SU-DHL-6 (cell line): ENCODE measurements at regions not wholly inside any gene's neighbourhood (a gene's known extent, or its start where the extent isn't known, plus 50 kb on each side); places are given as distances from the start of the nearest gene placed in this dataset.

Source experiments
- H2AFZ ChIP-seq: fragments of 200-600 bp; sonication (generic); 2 replicates; pipeline ENCODE4 v1.6.1; 2014; ENCODE audit warnings: low read depth, mild to moderate bottlenecking, moderate library complexity, mixed read lengths, antibody characterized with exemption, low read length; ENCODE audit not compliant: severe bottlenecking
- H3F3A ChIP-seq: fragments of 200-600 bp; shearing (Covaris generic); 2 replicates; pipeline ENCODE4 v1.6.0; 2016; ENCODE audit warnings: antibody characterized with exemption, mild to moderate bottlenecking; ENCODE audit not compliant: insufficient read depth
- H3K27ac ChIP-seq: fragments of 200-600 bp; sonication (generic); 2 replicates; pipeline ENCODE4 v1.5.1; 2016; ENCODE audit warnings: low read depth, mild to moderate bottlenecking, low read length, moderate library complexity, mixed read lengths
- H3K27me3 ChIP-seq: fragments of 200-600 bp; sonication (generic), shearing (Covaris generic); 2 replicates; pipeline ENCODE4 v1.6.0; 2014; ENCODE audit warnings: mild to moderate bottlenecking, low read length
- H3K36me3 ChIP-seq: fragments of 200-600 bp; sonication (generic); 2 replicates; pipeline ENCODE4 v1.6.1; 2014; ENCODE audit warnings: mild to moderate bottlenecking, low read length, mixed read lengths
- H3K4me2 ChIP-seq: fragments of 300-600, 200-600 bp; shearing (Covaris generic), sonication (generic); 2 replicates; pipeline ENCODE4 v1.6.0; 2014; ENCODE audit warnings: low read length, low read depth, mild to moderate bottlenecking; ENCODE audit not compliant: poor library complexity, severe bottlenecking
- H3K4me3 ChIP-seq: fragments of 200-600 bp; sonication (generic); 2 replicates; pipeline ENCODE4 v1.5.1; 2014; ENCODE audit warnings: antibody characterized with exemption, low read length, mild to moderate bottlenecking, mixed read lengths; ENCODE audit not compliant: insufficient read depth, poor library complexity, severe bottlenecking
- H3K79me2 ChIP-seq: fragments of 200-600 bp; sonication (generic); 2 replicates; pipeline ENCODE4 v1.6.1; 2014; ENCODE audit warnings: mild to moderate bottlenecking, low read length, moderate library complexity; ENCODE audit not compliant: insufficient read depth
- H3K9ac ChIP-seq: fragments of 200-600 bp; sonication (generic); 2 replicates; pipeline ENCODE4 v1.7.0; 2014; ENCODE audit warnings: mild to moderate bottlenecking, low read length
- H3K9me2 ChIP-seq: fragments of 200-600 bp; sonication (generic); replicated peaks from 2 replicates; pipeline ENCODE4 v1.6.1; 2014; ENCODE audit warnings: low read length; ENCODE audit not compliant: insufficient read depth
- H3K9me3 ChIP-seq: fragments of 200-600 bp; sonication (generic); 2 replicates; pipeline ENCODE4 v1.6.1; 2014; ENCODE audit warnings: low read length, mixed read lengths; ENCODE audit not compliant: insufficient read depth
- H4K20me1 ChIP-seq: fragments of 200-600 bp; sonication (generic); 2 replicates; pipeline ENCODE4 v1.6.1; 2014; ENCODE audit warnings: low read depth, mild to moderate bottlenecking, antibody characterized with exemption, low read length, moderate library complexity, mixed read lengths
- EZH2phosphoT487 ChIP-seq: fragments of 200-600 bp; sonication (generic), shearing (Covaris generic); conservative IDR thresholded peaks from 2 replicates; pipeline ENCODE4 v1.6.1; 2018; ENCODE audit warnings: mild to moderate bottlenecking, antibody characterized with exemption, low read length, moderate library complexity, mixed read lengths
- TF ChIP-seq, protein P1 (sequence below): fragments of 200-600 bp; sonication (generic); IDR thresholded peaks from one replicate; pipeline ENCODE4 v1.5.1; 2017; ENCODE audit warnings: antibody characterized with exemption, mild to moderate bottlenecking, low read length, moderate library complexity; ENCODE audit not compliant: insufficient read depth, poor library complexity, severe bottlenecking

DNA sequence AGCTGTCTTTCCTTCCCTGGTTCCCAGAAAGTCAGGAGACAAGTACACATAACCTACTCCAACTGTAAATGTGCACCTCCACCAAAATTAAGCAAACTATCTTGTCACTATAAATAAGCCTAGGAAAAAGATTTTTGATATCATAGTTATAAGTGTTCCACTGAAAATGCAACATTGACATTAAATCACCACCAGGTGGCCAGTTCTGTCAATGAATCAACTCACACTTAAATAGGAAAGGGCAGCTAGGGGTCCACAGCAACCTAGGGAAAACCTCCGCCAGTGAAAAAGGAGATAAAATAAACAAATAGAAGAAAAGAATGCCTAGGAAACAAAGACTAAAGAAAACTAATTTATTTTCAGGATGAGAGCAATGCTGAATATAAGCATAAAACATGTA lies 243.0 kb upstream of the PTPRD start:
- no peaks in the 10 kb centered on the region for H3K9me2 ChIP-seq
- no peaks in the 10 kb centered on the region for H3K36me3 ChIP-seq
- H3K27ac ChIP-seq = no peak overlapping the region
- H3K4me2 ChIP-seq = no peak overlapping the region
- H3K4me3 ChIP-seq = no peak overlapping the region
- H3K9me3 ChIP-seq = no peaks in the 10 kb centered on the region
- no peaks in the 10 kb centered on the region for H3F3A ChIP-seq
- TF ChIP-seq, protein P1, sequence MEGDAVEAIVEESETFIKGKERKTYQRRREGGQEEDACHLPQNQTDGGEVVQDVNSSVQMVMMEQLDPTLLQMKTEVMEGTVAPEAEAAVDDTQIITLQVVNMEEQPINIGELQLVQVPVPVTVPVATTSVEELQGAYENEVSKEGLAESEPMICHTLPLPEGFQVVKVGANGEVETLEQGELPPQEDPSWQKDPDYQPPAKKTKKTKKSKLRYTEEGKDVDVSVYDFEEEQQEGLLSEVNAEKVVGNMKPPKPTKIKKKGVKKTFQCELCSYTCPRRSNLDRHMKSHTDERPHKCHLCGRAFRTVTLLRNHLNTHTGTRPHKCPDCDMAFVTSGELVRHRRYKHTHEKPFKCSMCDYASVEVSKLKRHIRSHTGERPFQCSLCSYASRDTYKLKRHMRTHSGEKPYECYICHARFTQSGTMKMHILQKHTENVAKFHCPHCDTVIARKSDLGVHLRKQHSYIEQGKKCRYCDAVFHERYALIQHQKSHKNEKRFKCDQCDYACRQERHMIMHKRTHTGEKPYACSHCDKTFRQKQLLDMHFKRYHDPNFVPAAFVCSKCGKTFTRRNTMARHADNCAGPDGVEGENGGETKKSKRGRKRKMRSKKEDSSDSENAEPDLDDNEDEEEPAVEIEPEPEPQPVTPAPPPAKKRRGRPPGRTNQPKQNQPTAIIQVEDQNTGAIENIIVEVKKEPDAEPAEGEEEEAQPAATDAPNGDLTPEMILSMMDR = peak; percentile 27
- TF ChIP-seq EZH2phosphoT487 = no peak
- H3K79me2 ChIP-seq = no peaks in the 10 kb centered on the region
- H3K27me3 ChIP-seq = no peaks in the 10 kb centered on the region
- H4K20me1 ChIP-seq = no peaks in the 10 kb centered on the region
- H2AFZ ChIP-seq = no peak overlapping the region
- H3K9ac ChIP-seq = no peak overlapping the region

DNA sequence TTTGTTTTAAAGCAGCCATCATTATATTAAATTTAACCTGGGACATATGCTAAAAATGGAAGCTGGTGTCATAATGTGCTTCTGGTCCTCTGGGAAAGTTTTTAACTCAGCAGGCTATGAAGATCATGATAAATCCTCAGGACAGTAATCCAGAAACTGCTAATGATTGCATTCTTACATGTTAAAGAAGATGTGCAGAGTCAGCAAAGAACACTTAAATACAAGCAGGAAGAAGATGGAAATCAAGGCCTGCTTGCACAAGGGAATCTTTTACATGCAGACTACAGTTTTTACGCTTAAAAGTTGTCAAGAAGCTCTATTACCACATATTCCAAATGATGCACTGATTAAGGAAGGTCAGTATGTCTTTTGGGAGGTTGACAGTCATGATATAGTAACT lies 246.0 kb upstream of the PTPRD start:
- Histone ChIP-seq H3K4me3 (no peak overlapping the region), H3K27me3 (no peaks in the 10 kb centered on the region), H3K4me2 (no peak overlapping the region), H3F3A (no peaks in the 10 kb centered on the region), H3K9me2 (no peaks in the 10 kb centered on the region), H3K9ac (no peak overlapping the region), H3K36me3 (no peaks in the 10 kb centered on the region), H3K27ac (no peak overlapping the region), H4K20me1 (no peaks in the 10 kb centered on the region), H3K79me2 (no peaks in the 10 kb centered on the region), H3K9me3 (no peaks in the 10 kb centered on the region), H2AFZ (no peak overlapping the region)
- TF ChIP-seq, protein P1 = no peak
- TF ChIP-seq EZH2phosphoT487 = no peak

DNA sequence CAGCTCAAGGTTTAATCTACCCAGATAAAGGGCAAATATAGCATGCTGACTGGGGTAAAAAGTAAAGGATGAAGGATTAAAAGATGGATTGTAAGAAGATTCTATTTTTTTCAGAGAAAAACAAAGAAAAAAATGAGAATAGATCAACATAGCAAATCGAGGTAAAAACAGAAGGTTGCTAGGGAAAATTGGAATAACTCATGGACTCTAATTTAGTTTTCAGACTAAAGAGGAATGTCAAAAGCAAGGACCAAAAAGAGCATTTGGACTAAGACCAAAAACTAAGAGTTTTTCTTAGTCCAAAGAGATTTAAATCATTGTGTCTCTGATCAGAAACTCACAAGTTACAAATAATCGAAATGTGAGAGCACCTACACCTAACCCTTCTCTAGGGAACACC lies 250.7 kb upstream of the PTPRD start:
- Histone ChIP-seq H3F3A (no peaks in the 10 kb centered on the region), H3K36me3 (no peaks in the 10 kb centered on the region), H3K9me2 (no peaks in the 10 kb centered on the region), H3K4me3 (no peak overlapping the region), H3K9me3 (no peaks in the 10 kb centered on the region), H3K9ac (no peak overlapping the region), H3K4me2 (no peak overlapping the region), H3K27ac (no peak overlapping the region), H4K20me1 (no peaks in the 10 kb centered on the region), H3K27me3 (no peaks in the 10 kb centered on the region), H3K79me2 (no peaks in the 10 kb centered on the region), H2AFZ (no peak overlapping the region)
- TF ChIP-seq, protein P1 = no peak
- TF ChIP-seq EZH2phosphoT487 = no peak

DNA sequence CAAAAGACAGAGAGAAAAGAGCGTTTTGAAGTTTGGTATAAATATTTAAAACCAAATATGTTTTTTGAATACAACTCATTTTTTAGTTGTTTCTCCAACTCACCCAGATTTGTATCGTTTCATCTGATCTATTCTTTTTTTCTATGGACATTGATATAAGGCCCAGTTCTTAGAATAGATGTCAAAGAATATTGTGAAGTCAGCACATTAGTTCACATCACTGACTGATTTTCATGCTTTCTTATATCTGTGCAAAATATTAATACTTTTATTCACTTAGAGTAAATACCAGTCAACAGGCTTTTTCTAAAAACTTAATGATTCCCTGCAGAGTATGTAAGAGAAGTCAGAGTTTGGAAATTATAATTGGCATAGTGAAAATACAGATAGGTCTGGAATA lies 254.4 kb upstream of the PTPRD start:
- no peaks in the 10 kb centered on the region for H3F3A ChIP-seq
- no peak overlapping the region for H3K4me2 ChIP-seq
- H3K36me3 ChIP-seq = no peaks in the 10 kb centered on the region
- TF ChIP-seq, protein P1 = no peak
- no peak for TF ChIP-seq EZH2phosphoT487
- H2AFZ ChIP-seq = no peak overlapping the region
- H3K9me3 ChIP-seq = no peaks in the 10 kb centered on the region
- H3K9ac ChIP-seq = no peak overlapping the region
- no peak overlapping the region for H3K4me3 ChIP-seq
- H3K27me3 ChIP-seq = no peaks in the 10 kb centered on the region
- no peaks in the 10 kb centered on the region for H4K20me1 ChIP-seq
- H3K27ac ChIP-seq = no peak overlapping the region
- no peaks in the 10 kb centered on the region for H3K79me2 ChIP-seq
- H3K9me2 ChIP-seq = no peaks in the 10 kb centered on the region
